ENCODE measurements at regions not wholly inside any gene's neighbourhood (a gene's known extent, or its start where the extent isn't known, plus 50 kb on each side); places are given as distances from the start of the nearest gene placed in this dataset.
"Not testable (repeated sequence)": the region's sequence is repeated elsewhere in the genome, so short reads cannot be mapped to it uniquely, and the experiment has no call there.

DNA sequence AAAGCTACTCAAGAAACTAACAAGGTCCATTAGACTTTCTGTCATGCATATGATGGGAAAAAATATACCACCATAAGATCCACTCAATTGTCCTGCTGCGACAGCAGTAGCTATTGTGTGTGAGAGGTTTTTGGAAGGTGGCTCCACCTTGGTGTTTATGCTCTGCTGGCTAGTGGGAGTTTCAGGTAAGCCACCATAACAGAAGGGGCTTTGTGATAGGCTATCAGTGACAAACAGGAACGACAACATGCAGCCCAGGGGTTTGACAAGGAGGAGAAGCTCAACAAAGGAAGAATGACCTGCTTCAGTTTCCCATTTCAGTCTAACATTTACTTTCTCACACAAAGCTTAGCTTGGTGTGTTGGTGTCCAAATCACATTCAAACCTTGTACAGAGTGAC is 182.6 kb downstream of the ATOH1 start:
- DNase-seq (ENCODE audit: low read depth in 4 of 4, low spot score in 3 of 4), result no peak

DNA sequence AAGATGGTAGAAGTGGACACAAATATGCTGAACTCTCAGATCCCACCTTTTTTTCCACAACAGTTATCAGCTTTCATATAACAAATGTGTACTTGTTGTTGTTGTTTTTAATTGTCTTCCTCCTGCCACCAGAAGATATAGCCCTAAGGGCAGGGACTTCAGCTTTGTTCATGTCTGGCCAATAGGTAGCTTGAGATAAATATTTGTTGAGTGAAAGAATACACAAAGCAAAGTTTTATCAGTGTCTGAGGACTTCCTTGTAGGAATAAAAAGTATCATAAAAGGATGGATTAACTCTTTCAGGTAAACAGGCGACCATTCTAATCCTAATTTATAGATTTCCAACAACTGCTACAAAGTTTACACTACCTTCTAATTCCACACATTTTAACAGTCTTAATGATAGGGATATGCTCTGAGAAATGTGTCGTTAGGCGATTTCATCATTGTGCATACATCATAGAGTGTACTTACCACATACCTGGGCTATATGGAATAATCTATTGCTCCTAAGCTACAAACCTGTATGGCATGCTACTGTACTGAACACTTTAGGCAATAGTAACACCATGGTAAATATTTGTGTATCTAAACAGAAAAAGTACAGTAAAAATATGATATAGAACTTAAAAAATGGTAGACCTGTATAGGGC is 186.1 kb downstream of the ATOH1 start:
- DNase-seq (ENCODE audit: low read depth in 4 of 4, low spot score in 3 of 4), result no peak

DNA sequence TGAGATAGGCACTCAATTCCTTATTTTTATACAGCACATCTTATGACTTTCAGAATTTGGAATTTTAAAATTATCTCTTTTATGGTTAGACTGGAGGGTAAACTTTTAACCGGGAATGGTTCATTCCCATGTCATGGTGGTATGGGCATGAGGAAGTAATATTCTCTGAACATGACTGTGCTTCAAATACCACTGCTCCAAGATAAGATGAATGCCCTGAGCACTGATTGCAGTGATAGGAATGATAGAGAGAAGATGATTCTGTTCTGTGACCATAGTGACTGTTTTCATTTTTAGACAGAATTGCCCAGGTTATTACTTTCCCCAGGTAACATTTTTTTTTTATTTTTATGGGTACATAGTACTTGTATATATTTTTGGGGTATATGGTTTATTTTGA is 187.4 kb downstream of the ATOH1 start:
- no peak for DNase-seq (ENCODE audit: low read depth in 4 of 4, low spot score in 3 of 4)

DNA sequence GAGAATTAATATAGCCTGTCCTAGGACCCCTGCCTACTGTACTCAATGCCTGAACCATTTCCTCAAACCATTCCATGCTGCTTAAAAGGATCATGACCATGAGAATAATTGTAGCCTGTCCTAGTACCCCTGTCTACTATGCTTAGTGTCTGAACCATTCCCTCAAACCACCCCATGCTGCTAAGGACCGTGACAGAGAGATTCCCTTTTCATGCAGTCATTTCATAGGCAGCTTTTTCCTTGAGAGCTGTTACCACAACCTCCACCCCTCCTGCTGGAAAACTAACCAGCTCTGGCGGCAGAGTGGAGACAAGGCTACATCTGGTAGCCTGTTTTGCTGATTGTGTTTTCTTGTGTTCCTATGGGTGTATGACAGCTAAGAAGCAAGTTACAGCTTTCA is 174.9 kb upstream of the SMARCAD1 start:
- DNase-seq (ENCODE audit: low read depth in 4 of 4, low spot score in 3 of 4), result no peak

DNA sequence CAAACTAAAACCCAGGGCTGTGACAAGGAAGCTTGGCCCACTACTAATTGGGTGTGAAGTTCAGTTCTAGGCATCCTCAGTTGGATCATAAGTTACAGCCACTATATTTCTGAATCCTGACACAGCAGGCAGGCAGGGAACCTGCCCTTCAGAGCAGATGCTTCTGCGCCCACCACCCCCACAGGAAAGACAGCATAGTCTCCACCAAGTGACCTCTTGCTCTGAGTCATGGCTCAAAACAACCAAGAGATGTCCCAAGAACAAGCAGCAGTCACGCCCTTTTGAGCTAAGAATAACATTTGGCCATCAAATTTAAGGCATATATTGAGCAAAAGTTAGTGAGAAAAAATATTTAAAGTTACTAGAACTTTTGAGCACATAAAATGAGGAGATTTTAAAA is 170.7 kb upstream of the SMARCAD1 start:
- DNase-seq (ENCODE audit: low read depth in 4 of 4, low spot score in 3 of 4), result no peak

DNA sequence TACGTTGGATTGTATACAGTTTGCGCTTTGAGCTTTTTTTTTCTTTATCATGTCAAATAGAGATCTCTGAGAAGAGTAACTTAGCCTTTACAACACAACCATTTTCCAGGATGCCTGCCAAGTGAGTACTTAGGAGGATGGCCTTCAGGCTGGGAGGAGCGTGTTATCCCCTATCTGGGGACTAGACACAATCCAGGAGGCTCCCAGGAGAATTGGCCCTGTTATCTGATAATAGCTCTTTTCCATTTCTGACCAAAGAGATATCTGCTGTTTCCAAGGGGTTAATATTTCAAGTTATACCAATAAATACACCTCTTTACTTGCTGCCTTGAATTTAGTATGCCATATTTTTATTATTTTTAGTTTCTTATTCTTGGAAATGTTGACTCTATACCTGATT is 169.5 kb upstream of the SMARCAD1 start:
- no peak for DNase-seq (ENCODE audit: low read depth in 4 of 4, low spot score in 3 of 4)

DNA sequence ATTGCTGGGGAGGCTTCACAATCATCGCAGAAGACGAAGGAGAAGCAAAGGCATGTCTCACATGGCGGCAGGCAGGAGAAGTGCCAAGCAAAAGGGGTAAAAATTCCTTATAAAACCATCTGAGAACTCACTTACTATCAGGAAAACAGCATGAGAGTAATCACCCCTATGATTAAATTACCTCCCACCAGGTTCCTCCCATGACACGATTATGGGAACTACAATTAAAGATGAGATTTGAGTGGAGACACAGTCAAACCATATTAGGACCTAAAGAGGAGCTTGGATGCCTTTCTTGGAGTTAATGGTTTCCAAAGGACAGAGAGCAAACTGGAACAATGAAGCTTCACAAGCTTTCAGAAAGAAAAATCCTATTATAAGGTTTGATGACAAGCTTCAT is 168.4 kb upstream of the SMARCAD1 start:
- no peak for DNase-seq (ENCODE audit: low read depth in 4 of 4, low spot score in 3 of 4)

DNA sequence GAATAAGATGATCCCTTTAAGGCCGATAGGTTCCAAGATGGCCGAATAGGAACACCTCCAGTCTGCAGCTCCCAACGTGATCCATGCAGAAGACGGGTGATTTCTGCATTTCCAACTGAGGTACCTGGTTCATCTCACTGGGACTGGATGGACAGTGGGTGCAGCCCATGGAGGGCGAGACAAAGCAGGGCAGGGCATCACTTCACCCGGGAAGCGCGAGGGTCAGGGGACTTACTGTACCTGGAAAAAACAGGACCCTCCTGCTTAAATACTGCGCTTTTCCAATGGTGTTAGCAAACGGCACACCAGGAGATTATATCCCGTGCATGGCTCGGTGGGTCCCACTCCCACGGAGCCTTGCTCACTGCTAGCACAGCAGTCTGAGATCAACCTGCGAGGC is 163.2 kb upstream of the SMARCAD1 start:
- not testable (repeated sequence) for DNase-seq (ENCODE audit: low read depth in 4 of 4, low spot score in 3 of 4)

DNA sequence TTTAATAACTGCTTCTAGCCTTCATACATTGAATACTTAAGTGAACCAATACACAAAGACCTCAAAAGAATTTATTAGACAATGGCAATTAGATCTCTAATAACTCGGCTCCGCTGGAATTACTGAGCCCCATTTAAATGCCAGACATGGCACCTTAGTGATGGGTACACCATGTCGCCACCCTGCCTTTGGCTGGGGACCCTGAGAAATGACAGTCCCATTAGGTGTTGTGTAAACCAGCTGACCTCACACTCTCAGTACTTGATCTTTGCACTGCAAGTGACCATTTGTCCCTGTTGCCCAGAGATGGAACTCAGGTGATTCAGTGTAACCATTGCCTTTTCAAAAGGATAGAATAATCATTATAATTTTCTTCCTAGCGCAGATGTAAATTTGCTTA is 144.6 kb upstream of the SMARCAD1 start:
- DNase-seq (ENCODE audit: low read depth in 4 of 4, low spot score in 3 of 4), result no peak

DNA sequence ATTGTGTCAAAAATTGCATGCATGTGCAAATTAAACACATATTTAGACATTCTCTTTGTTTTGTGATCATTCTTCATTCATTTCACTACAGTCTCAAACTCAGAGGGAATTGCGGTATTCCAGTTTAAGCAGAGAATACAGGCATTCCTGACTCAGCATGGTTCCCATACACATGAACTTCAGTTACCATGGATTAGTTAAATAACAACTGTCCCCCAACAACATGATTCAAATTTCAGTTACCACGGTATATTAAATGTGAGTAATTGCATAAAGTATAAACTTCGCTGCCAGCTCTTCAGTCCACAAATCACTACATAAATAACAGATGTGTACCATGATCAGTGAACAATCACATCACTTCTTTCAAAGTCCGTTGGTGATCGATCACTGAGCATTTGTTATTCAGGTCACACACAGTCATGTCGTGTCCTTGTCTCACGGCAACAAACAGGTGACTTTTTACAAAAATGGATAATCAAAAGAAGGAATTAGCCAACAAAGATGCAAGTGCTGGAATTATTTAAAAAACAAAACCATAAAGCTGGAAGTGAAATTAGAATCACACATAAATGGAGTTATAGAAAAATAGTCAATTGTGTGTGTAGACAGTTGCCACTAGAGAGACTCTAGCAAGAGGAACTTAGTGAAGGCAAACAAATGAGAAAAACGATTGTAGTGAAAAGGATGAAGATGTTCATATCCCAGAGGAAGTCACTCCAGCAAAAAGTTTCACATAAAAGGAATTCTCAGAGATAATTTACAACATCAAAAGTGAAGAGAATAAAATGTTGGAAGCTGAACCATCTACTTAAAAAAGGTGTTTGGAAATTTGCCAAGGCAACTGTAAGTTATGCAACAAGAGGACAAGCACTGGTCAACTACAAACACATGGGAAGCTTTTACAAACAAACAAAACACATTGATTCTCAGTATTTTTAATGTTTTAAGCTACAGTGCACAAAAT is 138.6 kb upstream of the SMARCAD1 start:
- DNase-seq (ENCODE audit: low read depth in 4 of 4, low spot score in 3 of 4), result no peak

DNA sequence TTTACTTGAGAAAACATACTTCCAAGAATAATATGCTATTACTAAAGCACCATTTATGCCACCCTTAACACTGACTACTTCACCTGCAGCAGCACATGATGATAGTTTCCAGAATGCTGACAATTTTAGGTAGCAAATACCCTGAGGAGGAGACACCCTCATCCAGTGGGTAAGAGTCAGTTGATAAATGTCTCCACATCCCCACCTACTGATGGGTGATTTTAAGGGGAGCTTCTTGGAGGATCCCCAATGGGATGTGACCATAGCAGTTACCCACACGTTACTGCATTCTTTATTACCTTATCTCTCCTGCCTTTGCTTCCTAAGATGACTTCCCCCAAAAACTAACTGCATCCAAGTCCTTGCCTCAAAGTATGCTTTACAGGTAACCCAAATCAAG is 131.2 kb upstream of the SMARCAD1 start:
- DNase-seq (ENCODE audit: low read depth in 4 of 4, low spot score in 3 of 4), result no peak

DNA sequence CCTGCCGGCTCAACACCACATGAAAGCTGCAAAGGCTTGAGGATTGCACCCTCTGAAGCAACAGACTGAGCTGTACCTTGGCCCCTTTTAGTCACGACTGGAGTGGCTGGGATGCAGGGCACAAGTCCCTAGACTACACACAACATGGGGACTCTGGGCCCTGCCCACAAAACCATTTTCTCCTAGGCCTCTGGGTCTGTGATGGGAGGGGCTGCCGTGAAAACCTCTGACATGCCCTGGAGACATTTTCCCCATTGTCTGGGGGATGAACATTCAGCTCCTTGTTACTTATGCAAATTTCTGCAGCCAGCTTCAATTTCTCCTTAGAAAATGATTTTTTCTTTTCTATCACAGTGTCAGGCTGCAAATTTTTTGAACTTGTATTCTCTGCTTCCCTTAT is 123.5 kb upstream of the SMARCAD1 start:
- no peak for DNase-seq (ENCODE audit: low read depth in 4 of 4, low spot score in 3 of 4)

DNA sequence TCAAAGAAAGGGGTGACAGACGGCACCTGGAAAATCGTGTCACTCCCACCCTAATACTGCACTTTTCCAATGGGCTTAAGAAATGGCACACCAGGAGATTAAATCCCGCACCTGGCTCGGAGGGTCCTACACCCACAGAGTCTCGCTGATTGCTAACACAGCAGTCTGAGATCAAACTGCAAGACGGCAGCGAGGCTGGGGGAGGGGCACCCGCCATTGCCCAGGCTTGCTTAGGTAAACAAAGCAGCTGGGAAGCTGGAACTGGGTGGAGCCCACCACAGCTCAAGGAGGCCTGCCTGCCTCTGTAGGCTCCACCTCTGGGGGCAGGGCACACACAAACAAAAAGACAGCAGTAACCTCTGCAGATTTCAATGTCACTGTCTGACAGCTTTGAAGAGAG is 108.5 kb upstream of the SMARCAD1 start:
- DNase-seq (ENCODE audit: low read depth in 4 of 4, low spot score in 3 of 4), result not testable (repeated sequence)

DNA sequence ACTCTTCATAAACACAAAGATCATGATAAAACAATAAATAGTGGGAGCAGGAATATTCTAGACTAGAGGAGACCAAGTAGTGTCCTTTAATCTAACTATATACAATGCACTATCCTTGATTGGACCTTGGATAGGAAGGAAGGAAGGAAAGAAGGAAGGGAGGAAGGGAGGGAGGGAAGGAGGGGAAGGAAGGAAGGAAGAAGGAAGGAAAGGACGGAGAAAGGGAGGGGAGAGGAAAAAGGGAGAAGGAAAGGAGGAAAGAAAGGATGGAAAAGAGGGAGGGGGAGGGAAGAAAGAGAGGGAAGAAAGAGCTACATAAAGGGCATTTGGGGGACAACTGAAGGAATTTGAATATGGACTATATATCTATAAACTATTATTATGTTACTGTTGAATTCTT is 95.0 kb upstream of the SMARCAD1 start:
- no peak for DNase-seq (ENCODE audit: low read depth in 4 of 4, low spot score in 3 of 4)

DNA sequence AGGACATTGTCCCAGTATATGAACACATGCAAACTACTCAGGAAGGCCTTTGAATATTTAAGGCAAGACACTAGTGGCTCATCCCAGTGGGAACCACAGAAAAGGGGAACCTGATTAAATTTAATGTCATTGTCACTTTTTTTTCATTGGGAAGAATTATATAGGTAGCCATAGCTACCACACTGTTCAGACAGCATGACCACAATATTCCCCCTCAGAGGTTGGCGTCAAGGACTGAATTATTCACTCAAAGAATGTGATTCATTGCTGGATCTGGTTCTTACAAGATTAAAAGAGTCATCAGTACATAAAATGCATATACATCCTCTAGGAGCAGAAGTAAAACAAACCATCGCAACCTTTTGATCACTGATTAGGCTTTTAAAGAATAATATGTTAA is 92.0 kb upstream of the SMARCAD1 start:
- no peak for DNase-seq (ENCODE audit: low read depth in 4 of 4, low spot score in 3 of 4)

DNA sequence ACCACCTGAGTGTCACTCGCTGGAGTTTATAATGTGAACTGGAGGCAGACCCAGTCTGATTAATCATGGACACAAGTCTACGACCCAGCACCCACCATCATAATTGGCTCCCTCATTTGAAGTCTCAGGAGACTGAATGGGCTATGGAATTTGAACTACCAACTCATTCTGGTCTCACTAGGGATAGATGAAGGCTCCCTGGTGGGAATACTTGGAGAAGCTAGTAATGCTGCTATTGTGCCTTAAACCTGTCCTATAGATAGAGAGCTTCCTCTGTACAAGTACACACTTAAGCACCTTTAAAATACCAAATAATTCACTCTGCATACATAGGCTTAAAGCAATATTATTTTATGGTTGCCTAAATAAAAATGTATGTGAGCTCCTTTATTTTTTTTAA is 90.8 kb upstream of the SMARCAD1 start:
- DNase-seq (ENCODE audit: low read depth in 4 of 4, low spot score in 3 of 4), result no peak

DNA sequence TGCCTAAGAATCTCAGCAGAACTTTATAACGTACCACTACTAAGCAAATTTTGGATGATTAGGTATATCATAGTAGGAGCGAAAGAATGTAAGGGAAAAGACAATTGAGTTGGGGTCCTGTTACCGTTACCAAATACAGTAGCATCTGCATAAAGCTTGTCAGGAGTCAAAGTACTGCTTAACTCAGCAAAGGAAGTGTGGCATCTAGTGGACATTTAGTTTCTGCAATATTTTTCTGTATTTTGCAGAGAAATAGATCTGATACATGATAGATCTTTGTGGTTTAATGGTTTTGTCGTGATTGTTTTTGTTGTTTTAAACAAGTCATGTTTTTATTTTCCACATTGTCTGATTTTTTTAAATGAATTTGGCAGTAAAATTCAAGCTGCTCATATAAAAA is 81.0 kb upstream of the SMARCAD1 start:
- no peak for DNase-seq (ENCODE audit: low read depth in 4 of 4, low spot score in 3 of 4)

DNA sequence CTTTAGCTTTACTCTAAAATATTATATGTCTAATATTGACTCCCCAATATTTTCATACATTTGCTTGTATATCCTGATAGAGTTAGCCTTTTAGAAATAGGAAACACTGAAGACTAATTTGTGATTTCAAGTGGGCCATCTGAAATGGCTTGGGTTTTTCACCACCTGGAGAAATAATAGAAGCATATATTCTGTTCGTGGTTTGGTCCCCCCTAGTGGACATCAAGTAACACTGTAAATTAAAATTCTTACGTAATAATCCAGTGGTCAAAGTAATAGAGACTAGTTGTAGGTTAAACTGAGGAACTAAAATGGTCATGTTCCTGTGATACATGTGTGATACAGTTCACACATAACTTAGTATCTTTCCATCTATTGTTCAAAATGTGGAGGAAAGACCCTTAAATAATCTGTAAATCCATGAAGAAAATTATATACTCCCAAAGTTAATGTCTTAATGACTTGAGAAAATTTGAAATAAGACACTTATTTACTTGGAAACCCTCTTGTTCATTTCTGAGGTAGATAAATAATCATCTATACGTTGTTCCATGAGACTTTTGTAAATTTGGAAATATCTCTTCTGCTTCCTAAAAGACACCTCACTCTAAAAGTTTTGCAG is 79.8 kb upstream of the SMARCAD1 start:
- peak in 3 of 4 donors; percentile 2 to 5 (median 4) for DNase-seq (ENCODE audit: low read depth in 4 of 4, low spot score in 3 of 4)

DNA sequence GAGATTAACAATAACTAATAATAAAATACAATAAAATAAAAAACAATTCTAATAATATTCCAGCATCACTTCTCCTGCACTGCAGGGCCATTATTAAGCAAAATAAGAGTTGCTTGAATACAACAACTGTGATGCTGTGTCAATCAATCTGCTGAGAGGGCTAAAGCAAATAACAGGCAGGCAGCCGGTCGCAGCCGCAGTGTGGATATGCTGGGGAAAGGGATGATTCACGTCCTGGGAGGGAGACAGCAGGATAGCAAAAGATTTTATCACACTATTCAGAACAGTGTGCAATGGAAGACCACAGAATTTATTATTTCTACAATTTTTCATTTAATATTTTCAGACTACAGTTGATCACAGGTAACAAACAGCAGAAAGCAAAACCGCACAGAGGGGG is 76.5 kb upstream of the SMARCAD1 start:
- DNase-seq (ENCODE audit: low read depth in 4 of 4, low spot score in 3 of 4), result no peak

DNA sequence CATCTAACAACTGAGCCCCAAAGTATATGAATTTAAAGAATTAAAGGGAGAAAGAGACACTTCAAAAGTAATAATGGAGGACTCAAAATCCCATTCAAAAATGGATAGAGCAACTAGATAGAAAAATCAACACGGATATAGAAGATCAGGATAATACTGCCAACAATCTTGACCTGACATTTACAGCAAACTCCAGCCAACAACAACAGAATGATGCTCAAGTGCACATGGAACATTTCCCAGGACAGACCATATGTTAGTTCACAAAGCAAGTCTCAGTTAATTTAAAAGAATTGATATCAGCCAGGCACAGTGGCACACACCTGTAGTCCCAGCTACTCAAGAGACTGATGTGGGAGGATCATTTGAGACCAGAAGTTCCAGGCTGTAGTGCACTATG is 72.0 kb upstream of the SMARCAD1 start:
- no peak for DNase-seq (ENCODE audit: low read depth in 4 of 4, low spot score in 3 of 4)

DNA sequence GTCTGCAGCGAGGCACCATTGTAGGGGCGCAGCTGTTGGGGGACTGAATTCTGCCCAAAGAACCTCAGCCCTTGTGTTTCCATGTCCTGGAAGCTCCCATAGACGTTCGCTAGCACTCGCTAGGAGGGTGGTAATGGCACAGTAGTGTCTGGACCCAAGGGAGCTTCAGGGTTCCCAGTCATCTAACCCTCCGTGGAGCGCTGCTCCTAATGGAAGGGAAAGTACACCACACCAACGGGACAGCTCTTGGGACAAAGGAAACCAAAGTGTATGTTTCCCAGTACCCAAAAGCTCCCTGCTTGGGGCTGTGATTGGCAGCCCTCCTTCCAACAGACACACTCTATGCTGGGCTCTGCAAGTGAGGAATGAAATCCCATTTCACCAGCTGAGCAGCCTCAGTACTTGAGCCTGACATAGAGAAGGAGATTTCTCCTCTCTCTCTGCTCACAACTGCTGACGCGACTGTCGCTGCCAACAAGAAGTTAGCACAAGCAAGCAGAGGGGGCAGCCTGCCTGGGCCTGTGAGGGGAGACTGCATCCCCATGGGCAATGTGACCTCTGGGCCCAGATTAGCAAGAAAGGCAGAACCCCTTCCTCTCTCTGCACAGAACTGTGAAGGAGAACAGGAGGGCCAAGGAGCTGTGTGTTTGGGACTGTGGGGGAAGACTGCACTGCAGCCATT is 67.6 kb upstream of the SMARCAD1 start:
- no peak for DNase-seq (ENCODE audit: low read depth in 4 of 4, low spot score in 3 of 4)
